GM12891 (cell line): ENCODE measurements at regions not wholly inside any gene's neighbourhood (a gene's known extent, or its start where the extent isn't known, plus 50 kb on each side); places are given as distances from the start of the nearest gene placed in this dataset.

Experiments
- PAX5 ChIP-seq: IDR thresholded peaks from 2 replicates; pipeline ENCODE4 v1.6.1; 2011; ENCODE audit warnings: low read length, moderate library complexity, mild to moderate bottlenecking; ENCODE audit not compliant: insufficient read depth, severe bottlenecking
- POLR2A ChIP-seq: IDR thresholded peaks from 2 replicates; pipeline ENCODE4 v1.6.1; 2011; ENCODE audit warnings: low read depth, low read length, control low read depth
- POLR2AphosphoS5 ChIP-seq: IDR thresholded peaks from 2 replicates; pipeline ENCODE4 v1.6.1; 2011; ENCODE audit warnings: low read depth, low read length, control low read depth
- TAF1 ChIP-seq: IDR thresholded peaks from 2 replicates; pipeline ENCODE4 v1.6.1; 2011; ENCODE audit warnings: low read depth, low read length, control low read depth

GRCh38 chr11:19633276-19633675 lies 79.4 kb upstream of the NAV2 start:
- no peak for TF ChIP-seq POLR2AphosphoS5
- TF ChIP-seq POLR2A = no peak
- TF ChIP-seq PAX5 = no peak
- TF ChIP-seq TAF1 = no peak
